Keratinocyte (primary cell): ENCODE measurements at regions not wholly inside any gene's neighbourhood (a gene's known extent, or its start where the extent isn't known, plus 50 kb on each side); places are given as distances from the start of the nearest gene placed in this dataset.

Experiments
- DNase-seq: peaks from one replicate; pipeline ENCODE4 v3.0.0-alpha.2; 2011; ENCODE audit warnings: low read depth, missing footprints, low spot score
- FAIRE-seq: peaks from 2 replicates; lab custom pipeline; 2011; peaks lifted over from hg19 to GRCh38; lab: Jason Lieb, UNC
- H2AFZ ChIP-seq: 2 replicates; pipeline ENCODE4 v1.6.0; 2012; ENCODE audit warnings: low read length, control low read depth, inconsistent platforms; ENCODE audit not compliant: control insufficient read depth
- H3K27ac ChIP-seq: 2 replicates; pipeline ENCODE4 v1.5.1; 2011; ENCODE audit warnings: low read length; ENCODE audit not compliant: control insufficient read depth, insufficient read depth
- H3K27me3 ChIP-seq: 3 replicates; pipeline ENCODE4 v1.6.0; 2011; ENCODE audit warnings: low read length; ENCODE audit not compliant: control insufficient read depth, insufficient read depth; ENCODE audit errors: extremely low read depth
- H3K36me3 ChIP-seq, 2 experiments: 2 replicates in 1 of 2; 3 replicates in 1 of 2; pipeline ENCODE4 v1.5.1; 2011; ENCODE audit warnings: low read length in 2 of 2, mild to moderate bottlenecking in 1 of 2; ENCODE audit not compliant: control insufficient read depth in 2 of 2, insufficient read depth in 2 of 2; ENCODE audit errors: extremely low read depth in 1 of 2
- H3K4me1 ChIP-seq: 3 replicates; pipeline ENCODE4 v1.5.1; 2011; ENCODE audit warnings: low read length; ENCODE audit not compliant: control insufficient read depth, insufficient read depth; ENCODE audit errors: extremely low read depth
- H3K4me2 ChIP-seq: 3 replicates; pipeline ENCODE4 v1.6.0; 2011; ENCODE audit warnings: low read depth, low read length; ENCODE audit not compliant: control insufficient read depth, insufficient read depth; ENCODE audit errors: extremely low read depth
- H3K4me3 ChIP-seq, 3 experiments: fragments of 200-600 bp in 1 of 3; sonication (generic) in 1 of 3; 2 replicates in 2 of 3; 3 replicates in 1 of 3; pipeline ENCODE4 v1.5.1; 2011 to 2016; ENCODE audit warnings: low read length in 3 of 3, mild to moderate bottlenecking in 3 of 3, control low read depth in 2 of 3, inconsistent platforms in 1 of 3, low read depth in 1 of 3, mixed read lengths in 1 of 3, mixed run types in 1 of 3, moderate library complexity in 1 of 3; ENCODE audit not compliant: control insufficient read depth in 2 of 3, insufficient read depth in 2 of 3; ENCODE audit errors: extremely low read depth in 1 of 3
- H3K79me2 ChIP-seq: 2 replicates; pipeline ENCODE4 v1.6.0; 2012; ENCODE audit warnings: low read length; ENCODE audit not compliant: control insufficient read depth, insufficient read depth
- H3K9ac ChIP-seq: 3 replicates; pipeline ENCODE4 v1.6.0; 2011; ENCODE audit warnings: low read length; ENCODE audit not compliant: control insufficient read depth, insufficient read depth; ENCODE audit errors: extremely low read depth
- H3K9me1 ChIP-seq: 3 replicates; pipeline ENCODE4 v1.6.0; 2011; ENCODE audit warnings: low read length; ENCODE audit not compliant: control insufficient read depth, insufficient read depth; ENCODE audit errors: extremely low read depth
- H3K9me3 ChIP-seq: 2 replicates; pipeline ENCODE4 v1.5.1; 2012; ENCODE audit warnings: low read depth, low read length; ENCODE audit not compliant: control insufficient read depth
- H4K20me1 ChIP-seq: 3 replicates; pipeline ENCODE4 v1.6.0; 2011; ENCODE audit warnings: low read length; ENCODE audit not compliant: control insufficient read depth, insufficient read depth; ENCODE audit errors: extremely low read depth
- CTCF ChIP-seq, 3 experiments: IDR thresholded peaks in 1 of 3; conservative IDR thresholded peaks in 1 of 3; optimal IDR thresholded peaks in 1 of 3; 2 replicates in 2 of 3; 3 replicates in 1 of 3; pipeline versions ENCODE3 to v1.5.1; 2011; ENCODE audit warnings: low read length in 3 of 3, mild to moderate bottlenecking in 3 of 3, moderate library complexity in 2 of 3, control low read depth in 1 of 3, inconsistent platforms in 1 of 3; ENCODE audit not compliant: insufficient read depth in 2 of 3; ENCODE audit errors: extremely low read depth in 1 of 3
- EZH2 ChIP-seq: IDR thresholded peaks from one replicate; pipeline ENCODE4 v1.6.1; 2012; ENCODE audit warnings: inconsistent platforms, mild to moderate bottlenecking, low read length, moderate library complexity
- dilution Hi-C: fragments of 300-500 bp; cut with MboI; formaldehyde crosslinking; loops from one replicate; pipeline ENCODE4 v1.7.0; 2020; ENCODE audit warnings: low sequenced_read_pairs; ENCODE audit not compliant: extremely low pct_ligation_motif_present

- dilution Hi-C loops = no loop called here
- H3K79me2 ChIP-seq = no peaks in the 10 kb centered on the region
- H3K27ac ChIP-seq = no peak overlapping the region
- no peak overlapping the region for H3K4me2 ChIP-seq
- H3K9ac ChIP-seq = no peak overlapping the region
- FAIRE-seq (no peak), DNase-seq (no peak)
- TF ChIP-seq EZH2 (no peak), CTCF (optimal IDR thresholded peaks at IDR 0.05 in 1 of 3, IDR thresholded peaks at IDR 0.05 in 1 of 3, conservative IDR thresholded peaks at IDR 0.05 in 1 of 3; ENCODE audit: extremely low read depth in 1 of 3, insufficient read depth in 2 of 3, low read length in 3 of 3) (no peak)
- H2AFZ ChIP-seq = no peak overlapping the region
- peaks cover 4% of the 10 kb centered on the region for H3K9me3 ChIP-seq
- no peak overlapping the region for H3K4me3 ChIP-seq
- no peaks in the 10 kb centered on the region for H3K27me3 ChIP-seq
- H3K9me1 ChIP-seq = no peaks in the 10 kb centered on the region
- H3K36me3 ChIP-seq = no peaks in the 10 kb centered on the region
- no peaks in the 10 kb centered on the region for H3K4me1 ChIP-seq
- no peaks in the 10 kb centered on the region for H4K20me1 ChIP-seq
Observed at GRCh38 chr22:47335460-47335859, 573.0 kb downstream of the TBC1D22A start.

GRCh38 chr22:47334601-47335000, 572.2 kb downstream of the TBC1D22A start:
- FAIRE-seq = no peak
- Histone ChIP-seq H3K9me1 (no peaks in the 10 kb centered on the region), H3K4me2 (no peak overlapping the region), H3K9ac (no peak overlapping the region), H4K20me1 (no peaks in the 10 kb centered on the region), H3K79me2 (no peaks in the 10 kb centered on the region), H3K4me1 (peaks cover under 1% of the 10 kb centered on the region), H3K36me3 (no peaks in the 10 kb centered on the region), H3K27me3 (no peaks in the 10 kb centered on the region), H2AFZ (no peak overlapping the region), H3K4me3 (no peak overlapping the region), H3K9me3 (peaks cover 6% of the 10 kb centered on the region), H3K27ac (no peak overlapping the region)
- dilution Hi-C loops = no loop called here
- no peak for DNase-seq
- TF ChIP-seq CTCF (optimal IDR thresholded peaks at IDR 0.05 in 1 of 3, IDR thresholded peaks at IDR 0.05 in 1 of 3, conservative IDR thresholded peaks at IDR 0.05 in 1 of 3; ENCODE audit: extremely low read depth in 1 of 3, insufficient read depth in 2 of 3, low read length in 3 of 3) (no peak), EZH2 (no peak)
